Activated B cell treated with CpG ODN at 0.5 μM for 24 hours (primary cell): ENCODE measurements at regions not wholly inside any gene's neighbourhood (a gene's known extent, or its start where the extent isn't known, plus 50 kb on each side); places are given as distances from the start of the nearest gene placed in this dataset.

Source experiments
- ATAC-seq: fragments of 200-7000 bp; cut with Tn5 transposase; one replicate; pipeline ENCODE4 v1.10.0; 2021; ENCODE audit warnings: low read depth, mild to moderate bottlenecking, moderate library complexity
- CTCF ChIA-PET: fragments of 350-600 bp; sonication (Branson Sonifier 250); formaldehyde crosslinking; loops from one replicate; lab custom pipeline; 2021; ENCODE audit warnings: antibody characterized with exemption; lab: Charles Lee
- POLR2A ChIA-PET: fragments of 350-600 bp; sonication (Branson Sonifier 250); formaldehyde crosslinking; loops from one replicate; lab custom pipeline; 2021; ENCODE audit warnings: antibody characterized with exemption; lab: Charles Lee
- DNase-seq: peaks from one replicate; pipeline ENCODE4 v3.0.0; 2022
- H3K27ac Mint-ChIP-seq: one replicate; pipeline ENCODE4 v1.8.0; 2020; ENCODE audit warnings: mixed read lengths
- H3K27me3 Mint-ChIP-seq: one replicate; pipeline ENCODE4 v1.8.0; 2021; ENCODE audit warnings: mixed read lengths
- H3K36me3 Mint-ChIP-seq: one replicate; pipeline ENCODE4 v1.8.0; 2021; ENCODE audit warnings: low read depth, mixed read lengths
- H3K4me1 Mint-ChIP-seq: one replicate; pipeline ENCODE4 v1.8.0; 2021; ENCODE audit warnings: mixed read lengths
- H3K4me3 Mint-ChIP-seq: one replicate; pipeline ENCODE4 v1.8.0; 2020; ENCODE audit warnings: mild to moderate bottlenecking, mixed read lengths
- H3K9me3 Mint-ChIP-seq: one replicate; pipeline ENCODE4 v1.8.0; 2020; ENCODE audit warnings: mixed read lengths
- CTCF ChIP-seq: fragments of 200-600 bp; IDR thresholded peaks from one replicate; pipeline ENCODE4 v1.8.0; 2022; ENCODE audit warnings: antibody characterized with exemption, mild to moderate bottlenecking
- intact Hi-C: fragments of 100-400 bp; cut with micrococcal nuclease; formaldehyde crosslinking; loops from one replicate; pipeline ENCODE4 v1.15.1; 2024

- DNase-seq (no peak), ATAC-seq (no peak)
- POLR2A ChIA-PET = no interaction called here
- CTCF ChIA-PET = no interaction called here
- H3K27ac Mint-ChIP-seq = no peak overlapping the region
- intact Hi-C loops = no loop called here
- no peaks in the 10 kb centered on the region for H3K4me1 Mint-ChIP-seq
- H3K27me3 Mint-ChIP-seq = no peaks in the 10 kb centered on the region
- no peak for TF ChIP-seq CTCF
- H3K36me3 Mint-ChIP-seq = no peaks in the 10 kb centered on the region
- H3K4me3 Mint-ChIP-seq = no peak overlapping the region
- H3K9me3 Mint-ChIP-seq = peaks cover 3% of the 10 kb centered on the region
These were observed 281.2 kb upstream of the DPH6 start for GRCh38 chr15:35827141-35827540.

- CTCF ChIA-PET = no interaction called here
- Mint-ChIP-seq H3K27ac (no peak overlapping the region), H3K9me3 (peaks cover 3% of the 10 kb centered on the region), H3K4me3 (no peak overlapping the region), H3K4me1 (no peaks in the 10 kb centered on the region), H3K36me3 (no peaks in the 10 kb centered on the region), H3K27me3 (no peaks in the 10 kb centered on the region)
- POLR2A ChIA-PET = no interaction called here
- DNase-seq (no peak), ATAC-seq (no peak)
- TF ChIP-seq CTCF = no peak
- intact Hi-C loops = no loop called here
These were observed 281.9 kb upstream of the DPH6 start for GRCh38 chr15:35827911-35828310.

- intact Hi-C loops = no loop called here
- Mint-ChIP-seq H3K4me3 (no peak overlapping the region), H3K27me3 (no peaks in the 10 kb centered on the region), H3K9me3 (peaks cover 3% of the 10 kb centered on the region), H3K4me1 (no peaks in the 10 kb centered on the region), H3K27ac (no peak overlapping the region), H3K36me3 (no peaks in the 10 kb centered on the region)
- DNase-seq (no peak), ATAC-seq (no peak)
- POLR2A ChIA-PET = no interaction called here
- TF ChIP-seq CTCF = no peak
- CTCF ChIA-PET = no interaction called here
These were observed 287.6 kb upstream of the DPH6 start for GRCh38 chr15:35833581-35833980.

- Mint-ChIP-seq H3K27me3 (no peaks in the 10 kb centered on the region), H3K36me3 (no peaks in the 10 kb centered on the region), H3K4me1 (no peaks in the 10 kb centered on the region), H3K9me3 (peaks cover 3% of the 10 kb centered on the region), H3K27ac (no peak overlapping the region), H3K4me3 (no peak overlapping the region)
- no peak for TF ChIP-seq CTCF
- intact Hi-C loops = no loop called here
- DNase-seq = no peak
- ATAC-seq = no peak
- ChIA-PET CTCF (no interaction called here), POLR2A (no interaction called here)
These were observed 288.4 kb upstream of the DPH6 start for GRCh38 chr15:35834216-35834830.

DNA sequence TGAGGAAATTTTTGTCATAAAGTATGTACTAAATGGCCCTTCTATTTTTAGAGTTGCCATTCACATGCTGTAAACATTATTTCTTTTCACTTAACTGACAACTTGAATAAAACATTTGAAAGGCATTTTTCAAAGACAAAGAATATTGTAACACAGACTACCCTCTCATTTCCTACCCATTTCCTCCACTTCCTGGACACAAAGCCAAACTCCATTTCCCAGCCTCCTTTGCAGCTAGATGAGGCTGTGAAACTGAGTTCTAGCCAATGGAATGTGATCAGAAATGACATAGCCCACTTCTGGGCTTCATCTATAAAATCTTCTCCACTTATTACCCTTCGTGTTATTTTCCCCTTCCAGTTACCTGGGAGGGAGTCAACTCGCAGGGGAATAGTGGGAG, 288.9 kb upstream of the DPH6 start:
- ChIA-PET CTCF (no interaction called here), POLR2A (no interaction called here)
- Mint-ChIP-seq H3K9me3 (peaks cover 3% of the 10 kb centered on the region), H3K4me1 (no peaks in the 10 kb centered on the region), H3K4me3 (no peak overlapping the region), H3K36me3 (no peaks in the 10 kb centered on the region), H3K27ac (no peak overlapping the region), H3K27me3 (no peaks in the 10 kb centered on the region)
- intact Hi-C loops = no loop called here
- TF ChIP-seq CTCF = no peak
- ATAC-seq = no peak
- DNase-seq = no peak
